LNCaP clone FGC (cell line): ENCODE measurements at regions not wholly inside any gene's neighbourhood (a gene's known extent, or its start where the extent isn't known, plus 50 kb on each side); places are given as distances from the start of the nearest gene placed in this dataset.

Experiments
- DNase-seq: peaks from one replicate; pipeline ENCODE4 v3.0.0-alpha.2; 2011; ENCODE audit warnings: low read depth
- H3K4me3 ChIP-seq: 2 replicates; pipeline ENCODE4 v1.5.1; 2011; ENCODE audit warnings: mild to moderate bottlenecking, low read depth, low read length, control low read depth
- CTCF ChIP-seq: IDR thresholded peaks from 2 replicates; pipeline ENCODE4 v1.5.1; 2012; ENCODE audit warnings: mild to moderate bottlenecking; ENCODE audit not compliant: control insufficient read depth, insufficient read depth; ENCODE audit errors: extremely low read depth

GRCh38 chr5:158272409-158272808 lies 413.5 kb upstream of the CLINT1 start:
- no peak overlapping the region for H3K4me3 ChIP-seq
- TF ChIP-seq CTCF: no peak
- no peak for DNase-seq

GRCh38 chr5:158270996-158271554 lies 412.1 kb upstream of the CLINT1 start:
- no peak for DNase-seq
- no peak for TF ChIP-seq CTCF
- H3K4me3 ChIP-seq: no peak overlapping the region

GRCh38 chr5:158268286-158268685 lies 409.3 kb upstream of the CLINT1 start:
- no peak overlapping the region for H3K4me3 ChIP-seq
- no peak for TF ChIP-seq CTCF
- DNase-seq: no peak

GRCh38 chr5:158267228-158267627 lies 408.3 kb upstream of the CLINT1 start:
- no peak for TF ChIP-seq CTCF
- DNase-seq: no peak
- H3K4me3 ChIP-seq: no peak overlapping the region

GRCh38 chr5:158265931-158266700 lies 407.2 kb upstream of the CLINT1 start:
- no peak overlapping the region for H3K4me3 ChIP-seq
- no peak for DNase-seq
- no peak for TF ChIP-seq CTCF

- DNase-seq: no peak
- no peak overlapping the region for H3K4me3 ChIP-seq
- no peak for TF ChIP-seq CTCF
These were observed 406.4 kb upstream of the CLINT1 start for GRCh38 chr5:158265346-158265745.

- no peak overlapping the region for H3K4me3 ChIP-seq
- no peak for DNase-seq
- TF ChIP-seq CTCF: no peak
These were observed 405.3 kb upstream of the CLINT1 start for GRCh38 chr5:158264264-158264663.
